ACC112 (cell line): ENCODE measurements at regions not wholly inside any gene's neighbourhood (a gene's known extent, or its start where the extent isn't known, plus 50 kb on each side); places are given as distances from the start of the nearest gene placed in this dataset.

Experiments
- H2AFZ ChIP-seq: fragments of 200-600 bp; sonication (generic); one replicate; pipeline ENCODE4 v1.6.0; 2017; ENCODE audit warnings: antibody characterized with exemption, low read length; ENCODE audit not compliant: unreplicated experiment
- H3K27ac ChIP-seq: fragments of 200-600 bp; sonication (generic); 2 replicates; pipeline ENCODE4 v1.5.1; 2014; ENCODE audit warnings: low read depth, mild to moderate bottlenecking, antibody characterized with exemption, low read length, moderate library complexity
- H3K27me3 ChIP-seq: fragments of 200-600 bp; sonication (generic); 2 replicates; pipeline ENCODE4 v1.6.1; 2014; ENCODE audit warnings: mild to moderate bottlenecking, antibody characterized with exemption, low read length, moderate library complexity, mixed read lengths; ENCODE audit not compliant: insufficient read depth
- H3K36me3 ChIP-seq: fragments of 200-600 bp; sonication (generic); 2 replicates; pipeline ENCODE4 v1.6.1; 2016; ENCODE audit warnings: mild to moderate bottlenecking, antibody characterized with exemption, low read length, moderate library complexity, mixed read lengths; ENCODE audit not compliant: insufficient read depth
- H3K4me1 ChIP-seq: fragments of 200-600 bp; sonication (generic); one replicate; pipeline ENCODE4 v1.6.1; 2016; ENCODE audit warnings: low read length, mixed read lengths; ENCODE audit not compliant: insufficient read depth, unreplicated experiment, control insufficient read depth
- H3K4me3 ChIP-seq: fragments of 200-600 bp; sonication (generic); 2 replicates; pipeline ENCODE4 v1.5.1; 2014; ENCODE audit warnings: mild to moderate bottlenecking, low read depth, low read length
- H3K79me2 ChIP-seq: fragments of 200-600 bp; sonication (generic); one replicate; pipeline ENCODE4 v1.6.0; 2016; ENCODE audit warnings: low read length; ENCODE audit not compliant: control insufficient read depth, unreplicated experiment, insufficient read depth

- Histone ChIP-seq H3K4me3 (no peak overlapping the region), H3K4me1 (peaks cover 3% of the 10 kb centered on the region), H3K27me3 (no peaks in the 10 kb centered on the region), H3K27ac (no peak overlapping the region), H3K79me2 (no peaks in the 10 kb centered on the region), H3K36me3 (no peaks in the 10 kb centered on the region), H2AFZ (no peak overlapping the region)
These were observed 1072.0 kb upstream of the INTU start for GRCh38 chr4:126560794-126561193.

DNA sequence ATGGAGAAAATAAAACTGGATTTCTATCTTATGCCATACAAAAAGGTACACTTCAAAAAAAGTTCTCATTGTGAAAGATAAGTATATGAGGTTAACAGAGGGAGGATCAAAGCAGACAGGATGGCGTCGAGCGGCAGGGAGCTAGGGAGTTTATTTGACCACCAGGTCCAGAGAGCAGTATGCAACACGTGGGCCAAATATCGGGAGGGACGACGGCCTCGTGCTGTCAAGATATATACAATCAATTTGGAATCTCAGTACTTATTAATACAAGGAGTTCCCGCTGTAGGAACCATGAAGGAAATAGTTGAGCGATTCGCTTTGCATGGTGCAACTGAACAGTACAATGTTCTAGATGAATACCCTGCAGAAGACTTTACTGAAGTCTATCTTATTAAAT, 1069.4 kb upstream of the INTU start:
- Histone ChIP-seq H3K27ac (no peak overlapping the region), H3K36me3 (no peaks in the 10 kb centered on the region), H3K4me1 (peaks cover 3% of the 10 kb centered on the region), H3K79me2 (no peaks in the 10 kb centered on the region), H2AFZ (no peak overlapping the region), H3K4me3 (no peak overlapping the region), H3K27me3 (no peaks in the 10 kb centered on the region)

DNA sequence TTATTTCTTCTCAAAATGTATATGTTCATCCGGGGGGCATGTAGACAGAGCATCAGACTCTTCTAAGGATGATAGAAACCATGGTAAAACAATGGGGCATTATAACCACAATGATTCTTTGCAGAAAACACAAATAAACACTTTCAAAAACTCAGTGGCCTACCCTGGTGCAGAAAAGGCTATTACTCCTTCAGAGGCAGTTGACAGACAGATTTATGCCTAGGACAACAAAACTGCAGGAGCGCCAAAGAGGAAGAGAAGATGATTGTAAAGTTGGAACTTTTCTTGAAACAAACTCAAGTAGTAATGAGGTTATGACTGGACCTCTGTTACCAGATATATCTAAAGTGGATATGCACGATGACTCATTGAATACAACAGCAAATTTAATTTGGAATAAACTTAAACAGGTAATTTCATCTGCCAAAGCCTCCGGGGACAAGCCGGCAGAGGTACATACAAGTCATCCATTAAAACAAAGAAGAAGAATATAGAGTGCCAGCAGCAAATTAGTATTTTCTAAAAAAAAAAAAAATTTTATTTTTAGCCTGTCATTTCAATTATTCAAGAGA, 1068.4 kb upstream of the INTU start:
- H3K4me3 ChIP-seq: no peak overlapping the region
- H2AFZ ChIP-seq: no peak overlapping the region
- H3K27ac ChIP-seq: no peak overlapping the region
- H3K4me1 ChIP-seq: peaks cover 3% of the 10 kb centered on the region
- H3K27me3 ChIP-seq: no peaks in the 10 kb centered on the region
- H3K79me2 ChIP-seq: no peaks in the 10 kb centered on the region
- H3K36me3 ChIP-seq: no peaks in the 10 kb centered on the region

- H3K36me3 ChIP-seq: no peaks in the 10 kb centered on the region
- no peaks in the 10 kb centered on the region for H3K79me2 ChIP-seq
- H3K27me3 ChIP-seq: no peaks in the 10 kb centered on the region
- H2AFZ ChIP-seq: no peak overlapping the region
- H3K4me1 ChIP-seq: no peaks in the 10 kb centered on the region
- H3K4me3 ChIP-seq: no peak overlapping the region
- H3K27ac ChIP-seq: no peak overlapping the region
These were observed 1063.8 kb upstream of the INTU start for GRCh38 chr4:126568652-126569570.

DNA sequence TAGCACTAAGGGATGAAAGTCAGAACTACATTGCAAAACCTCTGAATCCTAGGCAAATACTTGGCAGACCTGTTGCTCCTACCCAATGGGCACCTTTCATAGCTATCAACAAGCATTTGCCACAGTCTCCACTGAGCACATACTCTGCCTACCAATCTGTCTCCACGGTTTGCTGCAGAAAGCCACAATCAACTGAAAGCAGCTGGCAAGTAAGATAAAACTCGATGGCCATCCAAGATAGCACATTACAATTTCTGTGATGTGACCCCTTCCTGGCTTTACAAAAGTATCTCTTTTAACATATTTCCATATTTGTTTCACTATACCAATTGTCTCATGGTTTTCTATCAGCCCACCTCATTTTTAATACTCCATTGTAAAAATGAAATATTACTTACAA, 1060.5 kb upstream of the INTU start:
- H3K36me3 ChIP-seq: no peaks in the 10 kb centered on the region
- no peak overlapping the region for H2AFZ ChIP-seq
- no peak overlapping the region for H3K27ac ChIP-seq
- no peaks in the 10 kb centered on the region for H3K79me2 ChIP-seq
- no peak overlapping the region for H3K4me3 ChIP-seq
- no peaks in the 10 kb centered on the region for H3K4me1 ChIP-seq
- H3K27me3 ChIP-seq: no peaks in the 10 kb centered on the region

DNA sequence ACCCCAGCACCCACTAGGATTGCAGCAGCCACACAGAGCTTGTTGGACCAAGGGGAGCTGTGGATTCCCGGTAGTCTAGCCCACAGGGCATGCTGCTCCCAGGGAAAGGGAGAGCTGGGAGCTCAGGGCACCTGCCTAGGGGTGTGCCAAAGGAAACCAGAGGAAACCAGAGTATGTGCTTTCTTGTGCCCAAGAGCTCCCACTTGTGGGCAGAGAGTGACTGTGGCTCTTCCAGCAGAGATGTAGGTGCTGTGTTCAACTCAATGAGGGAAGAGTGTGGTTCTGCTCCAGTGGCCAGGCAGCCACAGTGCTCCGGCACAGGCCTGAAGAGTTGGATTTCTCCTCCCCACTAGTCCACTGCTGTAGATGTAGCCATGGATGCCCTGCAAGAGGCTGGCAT, 1050.0 kb upstream of the INTU start:
- Histone ChIP-seq H2AFZ (no peak overlapping the region), H3K27me3 (no peaks in the 10 kb centered on the region), H3K4me3 (no peak overlapping the region), H3K79me2 (no peaks in the 10 kb centered on the region), H3K36me3 (no peaks in the 10 kb centered on the region), H3K27ac (no peak overlapping the region), H3K4me1 (no peaks in the 10 kb centered on the region)

DNA sequence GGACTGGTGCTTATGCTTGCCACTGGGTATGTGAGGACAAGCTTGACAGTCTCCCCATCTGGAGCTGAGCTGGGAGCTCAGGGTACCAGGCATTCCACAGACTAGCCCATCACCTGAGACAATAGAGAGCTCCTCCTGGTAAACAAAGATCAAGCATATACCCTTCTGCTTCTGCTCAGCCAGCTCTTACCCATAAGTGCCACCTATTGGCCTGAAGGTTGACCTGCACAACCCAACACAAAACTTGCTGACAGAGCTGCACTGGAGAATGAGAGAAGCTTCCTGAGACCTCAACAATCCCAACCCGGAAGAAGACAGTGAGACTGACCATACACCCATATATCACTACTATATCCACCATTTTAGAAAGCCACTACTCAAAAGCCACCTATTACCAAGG, 1049.2 kb upstream of the INTU start:
- Histone ChIP-seq H3K4me1 (no peaks in the 10 kb centered on the region), H3K4me3 (no peak overlapping the region), H3K79me2 (no peaks in the 10 kb centered on the region), H2AFZ (no peak overlapping the region), H3K27me3 (no peaks in the 10 kb centered on the region), H3K36me3 (no peaks in the 10 kb centered on the region), H3K27ac (no peak overlapping the region)

- Histone ChIP-seq H3K27ac (no peak overlapping the region), H3K4me1 (peaks cover 10% of the 10 kb centered on the region), H3K79me2 (no peaks in the 10 kb centered on the region), H3K4me3 (no peak overlapping the region), H3K36me3 (no peaks in the 10 kb centered on the region), H3K27me3 (no peaks in the 10 kb centered on the region), H2AFZ (no peak overlapping the region)
These were observed 1041.2 kb upstream of the INTU start for GRCh38 chr4:126591583-126591982.

GRCh38 chr4:126592088-126592487, 1040.7 kb upstream of the INTU start:
- Histone ChIP-seq H3K27me3 (no peaks in the 10 kb centered on the region), H3K79me2 (no peaks in the 10 kb centered on the region), H3K36me3 (no peaks in the 10 kb centered on the region), H3K4me3 (no peak overlapping the region), H3K27ac (no peak overlapping the region), H2AFZ (peak overlapping the region; percentile 18), H3K4me1 (peaks cover 10% of the 10 kb centered on the region)

DNA sequence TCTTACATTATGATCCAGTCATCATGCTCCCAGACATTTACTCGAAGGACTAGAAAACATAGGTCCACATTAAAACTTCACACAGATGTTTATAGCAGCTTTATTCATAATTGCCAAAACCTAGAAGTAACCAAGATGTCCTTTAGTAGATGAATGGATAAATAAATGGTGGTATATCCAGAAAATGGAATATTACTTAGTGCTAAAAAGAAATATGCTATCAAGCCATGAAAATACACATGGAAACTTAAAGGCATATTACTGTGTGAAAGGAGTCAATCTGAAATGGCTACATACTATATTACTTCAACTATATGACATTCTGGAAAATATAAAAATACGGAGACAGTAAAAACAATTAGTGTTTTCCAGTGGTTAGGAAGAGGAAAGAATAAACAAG, 1039.1 kb upstream of the INTU start:
- H3K27ac ChIP-seq: no peak overlapping the region
- H2AFZ ChIP-seq: no peak overlapping the region
- peaks cover 10% of the 10 kb centered on the region for H3K4me1 ChIP-seq
- no peaks in the 10 kb centered on the region for H3K36me3 ChIP-seq
- H3K79me2 ChIP-seq: no peaks in the 10 kb centered on the region
- no peaks in the 10 kb centered on the region for H3K27me3 ChIP-seq
- H3K4me3 ChIP-seq: no peak overlapping the region

GRCh38 chr4:126595643-126596042, 1037.1 kb upstream of the INTU start:
- H3K79me2 ChIP-seq: no peaks in the 10 kb centered on the region
- H3K27ac ChIP-seq: no peak overlapping the region
- H3K36me3 ChIP-seq: no peaks in the 10 kb centered on the region
- H3K27me3 ChIP-seq: no peaks in the 10 kb centered on the region
- no peak overlapping the region for H2AFZ ChIP-seq
- no peak overlapping the region for H3K4me3 ChIP-seq
- peaks cover 10% of the 10 kb centered on the region for H3K4me1 ChIP-seq
